ENCODE measurements at regions not wholly inside any gene's neighbourhood (a gene's known extent, or its start where the extent isn't known, plus 50 kb on each side); places are given as distances from the start of the nearest gene placed in this dataset.

GRCh38 chr10:10096898-10097297 lies 920.8 kb upstream of the CELF2 start:
- no peak for DNase-seq (ENCODE audit: low read depth in 2 of 2)

GRCh38 chr10:10101106-10101505 lies 916.6 kb upstream of the CELF2 start:
- DNase-seq (ENCODE audit: low read depth in 2 of 2): no peak

- DNase-seq (ENCODE audit: low read depth in 2 of 2): no peak
Measured at GRCh38 chr10:10110844-10111490, 906.7 kb upstream of the CELF2 start.

- no peak for DNase-seq (ENCODE audit: low read depth in 2 of 2)
Measured at GRCh38 chr10:10118131-10118530, 899.5 kb upstream of the CELF2 start.

GRCh38 chr10:10120671-10121070 lies 897.0 kb upstream of the CELF2 start:
- no peak for DNase-seq (ENCODE audit: low read depth in 2 of 2)

GRCh38 chr10:10125676-10126075 lies 892.0 kb upstream of the CELF2 start:
- DNase-seq (ENCODE audit: low read depth in 2 of 2): no peak

- DNase-seq (ENCODE audit: low read depth in 2 of 2): no peak
Measured at GRCh38 chr10:10126218-10126617, 891.5 kb upstream of the CELF2 start.

GRCh38 chr10:10128387-10128786 lies 889.3 kb upstream of the CELF2 start:
- DNase-seq (ENCODE audit: low read depth in 2 of 2): no peak

- no peak for DNase-seq (ENCODE audit: low read depth in 2 of 2)
Measured at GRCh38 chr10:10130686-10131085, 887.0 kb upstream of the CELF2 start.

GRCh38 chr10:10132009-10132408 lies 885.7 kb upstream of the CELF2 start:
- no peak for DNase-seq (ENCODE audit: low read depth in 2 of 2)

- DNase-seq (ENCODE audit: low read depth in 2 of 2): no peak
Measured at GRCh38 chr10:10133281-10133680, 884.4 kb upstream of the CELF2 start.

- no peak for DNase-seq (ENCODE audit: low read depth in 2 of 2)
Measured at GRCh38 chr10:10138685-10139084, 879.0 kb upstream of the CELF2 start.

GRCh38 chr10:10141782-10142382 lies 875.8 kb upstream of the CELF2 start:
- DNase-seq (ENCODE audit: low read depth in 2 of 2): no peak

- no peak for DNase-seq (ENCODE audit: low read depth in 2 of 2)
Measured at GRCh38 chr10:10146604-10147003, 871.1 kb upstream of the CELF2 start.

- DNase-seq (ENCODE audit: low read depth in 2 of 2): no peak
Measured at GRCh38 chr10:10149899-10150298, 867.8 kb upstream of the CELF2 start.

GRCh38 chr10:10156917-10157600 lies 860.6 kb upstream of the CELF2 start:
- no peak for DNase-seq (ENCODE audit: low read depth in 2 of 2)

GRCh38 chr10:10160821-10161312 lies 856.8 kb upstream of the CELF2 start:
- no peak for DNase-seq (ENCODE audit: low read depth in 2 of 2)

GRCh38 chr10:10164848-10165247 lies 852.8 kb upstream of the CELF2 start:
- no peak for DNase-seq (ENCODE audit: low read depth in 2 of 2)

GRCh38 chr10:10165415-10165814 lies 852.3 kb upstream of the CELF2 start:
- DNase-seq (ENCODE audit: low read depth in 2 of 2): no peak

GRCh38 chr10:10178476-10178875 lies 839.2 kb upstream of the CELF2 start:
- no peak for DNase-seq (ENCODE audit: low read depth in 2 of 2)

GRCh38 chr10:10193848-10194247 lies 823.8 kb upstream of the CELF2 start:
- no peak for DNase-seq (ENCODE audit: low read depth in 2 of 2)

GRCh38 chr10:10196701-10197100 lies 821.0 kb upstream of the CELF2 start:
- no peak for DNase-seq (ENCODE audit: low read depth in 2 of 2)

- DNase-seq (ENCODE audit: low read depth in 2 of 2): no peak
Measured at GRCh38 chr10:10197423-10197822, 820.2 kb upstream of the CELF2 start.
